ENCODE measurements at regions not wholly inside any gene's neighbourhood (a gene's known extent, or its start where the extent isn't known, plus 50 kb on each side); places are given as distances from the start of the nearest gene placed in this dataset.

- TF ChIP-seq, protein P1, sequence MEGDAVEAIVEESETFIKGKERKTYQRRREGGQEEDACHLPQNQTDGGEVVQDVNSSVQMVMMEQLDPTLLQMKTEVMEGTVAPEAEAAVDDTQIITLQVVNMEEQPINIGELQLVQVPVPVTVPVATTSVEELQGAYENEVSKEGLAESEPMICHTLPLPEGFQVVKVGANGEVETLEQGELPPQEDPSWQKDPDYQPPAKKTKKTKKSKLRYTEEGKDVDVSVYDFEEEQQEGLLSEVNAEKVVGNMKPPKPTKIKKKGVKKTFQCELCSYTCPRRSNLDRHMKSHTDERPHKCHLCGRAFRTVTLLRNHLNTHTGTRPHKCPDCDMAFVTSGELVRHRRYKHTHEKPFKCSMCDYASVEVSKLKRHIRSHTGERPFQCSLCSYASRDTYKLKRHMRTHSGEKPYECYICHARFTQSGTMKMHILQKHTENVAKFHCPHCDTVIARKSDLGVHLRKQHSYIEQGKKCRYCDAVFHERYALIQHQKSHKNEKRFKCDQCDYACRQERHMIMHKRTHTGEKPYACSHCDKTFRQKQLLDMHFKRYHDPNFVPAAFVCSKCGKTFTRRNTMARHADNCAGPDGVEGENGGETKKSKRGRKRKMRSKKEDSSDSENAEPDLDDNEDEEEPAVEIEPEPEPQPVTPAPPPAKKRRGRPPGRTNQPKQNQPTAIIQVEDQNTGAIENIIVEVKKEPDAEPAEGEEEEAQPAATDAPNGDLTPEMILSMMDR (IDR thresholded peaks at IDR 0.05; ENCODE audit: insufficient read depth, low read depth, low read length): no peak
- Histone ChIP-seq H3K36me3 (ENCODE audit: control insufficient read depth, insufficient read depth, low read length) (no peaks in the 10 kb centered on the region), H3K4me3 (ENCODE audit: low read depth, low read length) (no peak overlapping the region), H3K27me3 (ENCODE audit: control insufficient read depth, insufficient read depth, low read length) (no peaks in the 10 kb centered on the region)
- ChIA-PET POLR2A (no interaction called here), CTCF (no interaction called here)
- DNase-seq (ENCODE audit: low read depth): no peak
Measured at GRCh38 chr4:112800001-112800400, 163.1 kb downstream of the LARP7 start.

DNA sequence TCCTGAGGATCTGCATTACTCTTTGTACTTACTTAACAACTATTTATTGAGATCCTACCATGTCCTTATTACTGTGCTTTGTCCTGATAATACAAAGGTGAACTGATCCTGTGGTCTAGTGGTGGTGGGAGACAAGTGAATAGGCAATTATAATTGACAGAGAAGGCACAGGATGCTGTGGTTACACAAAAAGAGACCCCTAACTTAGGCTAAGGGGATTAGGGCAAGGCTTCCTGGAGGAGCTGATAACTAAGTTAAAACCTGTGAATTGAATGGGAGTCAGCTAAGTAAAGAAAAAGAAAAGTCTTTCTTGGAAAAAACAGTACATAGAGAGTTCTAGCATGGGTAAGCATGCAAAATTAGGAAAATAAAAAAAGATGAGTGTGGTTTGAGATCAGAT lies 164.4 kb downstream of the LARP7 start:
- H3K36me3 ChIP-seq (ENCODE audit: control insufficient read depth, insufficient read depth, low read length): no peaks in the 10 kb centered on the region
- POLR2A ChIA-PET: no interaction called here
- H3K27me3 ChIP-seq (ENCODE audit: control insufficient read depth, insufficient read depth, low read length): no peaks in the 10 kb centered on the region
- no peak overlapping the region for H3K4me3 ChIP-seq (ENCODE audit: low read depth, low read length)
- TF ChIP-seq, protein P1 (IDR thresholded peaks at IDR 0.05; ENCODE audit: insufficient read depth, low read depth, low read length): no peak
- CTCF ChIA-PET: no interaction called here
- no peak for DNase-seq (ENCODE audit: low read depth)

DNA sequence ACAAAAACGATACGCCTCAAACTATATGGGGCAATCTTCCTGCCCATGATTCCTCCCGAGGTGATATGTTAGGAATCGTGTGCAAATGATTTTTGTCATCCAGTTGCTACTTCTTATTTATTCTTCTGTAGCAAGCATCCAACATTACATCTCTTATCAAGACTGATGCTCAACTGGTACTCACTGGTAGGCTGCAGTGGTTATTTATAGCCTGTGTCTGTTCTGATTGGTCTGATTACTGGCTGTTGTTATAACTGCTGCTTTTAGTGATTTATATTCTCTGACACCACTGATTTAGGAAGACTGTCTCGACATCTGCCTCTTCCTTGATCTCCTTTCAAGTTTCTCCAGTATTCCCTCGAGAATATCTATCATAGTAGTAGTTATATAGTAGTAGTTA lies 165.8 kb downstream of the LARP7 start:
- CTCF ChIA-PET: no interaction called here
- TF ChIP-seq, protein P1 (IDR thresholded peaks at IDR 0.05; ENCODE audit: insufficient read depth, low read depth, low read length): no peak
- no peaks in the 10 kb centered on the region for H3K36me3 ChIP-seq (ENCODE audit: control insufficient read depth, insufficient read depth, low read length)
- DNase-seq (ENCODE audit: low read depth): no peak
- H3K27me3 ChIP-seq (ENCODE audit: control insufficient read depth, insufficient read depth, low read length): no peaks in the 10 kb centered on the region
- POLR2A ChIA-PET: no interaction called here
- H3K4me3 ChIP-seq (ENCODE audit: low read depth, low read length): no peak overlapping the region

GRCh38 chr4:112807083-112807482 lies 170.1 kb downstream of the LARP7 start:
- Histone ChIP-seq H3K4me3 (ENCODE audit: low read depth, low read length) (no peak overlapping the region), H3K27me3 (ENCODE audit: control insufficient read depth, insufficient read depth, low read length) (no peaks in the 10 kb centered on the region), H3K36me3 (ENCODE audit: control insufficient read depth, insufficient read depth, low read length) (no peaks in the 10 kb centered on the region)
- POLR2A ChIA-PET: no interaction called here
- no peak for DNase-seq (ENCODE audit: low read depth)
- CTCF ChIA-PET: no interaction called here
- TF ChIP-seq, protein P1 (IDR thresholded peaks at IDR 0.05; ENCODE audit: insufficient read depth, low read depth, low read length): no peak

GRCh38 chr4:112808001-112808400 lies 171.1 kb downstream of the LARP7 start:
- TF ChIP-seq, protein P1 (IDR thresholded peaks at IDR 0.05; ENCODE audit: insufficient read depth, low read depth, low read length): no peak
- Histone ChIP-seq H3K36me3 (ENCODE audit: control insufficient read depth, insufficient read depth, low read length) (no peaks in the 10 kb centered on the region), H3K4me3 (ENCODE audit: low read depth, low read length) (no peak overlapping the region), H3K27me3 (ENCODE audit: control insufficient read depth, insufficient read depth, low read length) (no peaks in the 10 kb centered on the region)
- ChIA-PET POLR2A (no interaction called here), CTCF (interaction anchor here (0.5 kb wide), 1 partner anchor 42 kb away, joined by 3 read pairs; no protein-coding TSS in a partner anchor)
- DNase-seq (ENCODE audit: low read depth): no peak
